Ovary (tissue), 3 donors: ENCODE measurements at regions not wholly inside any gene's neighbourhood (a gene's known extent, or its start where the extent isn't known, plus 50 kb on each side); places are given as distances from the start of the nearest gene placed in this dataset.

ENCODE experiments used
- EP300 ChIP-seq: sonication (generic); formaldehyde crosslinking; IDR thresholded peaks from one replicate; pipeline ENCODE4 v1.6.1; 2017; ENCODE audit warnings: antibody characterized with exemption
- TF ChIP-seq, protein P1 (sequence below), 3 donors: fragments of 450-650 bp in 2 of 3; fragments of 200-600 bp in 1 of 3; IDR thresholded peaks; one replicate each; pipeline versions ENCODE4 v1.5.1 to v1.8.0; 2016 to 2022; ENCODE audit warnings: antibody characterized with exemption in 3 of 3, mild to moderate bottlenecking in 1 of 3
- donor health status: DM: no; HTN: no; CAD: no.

DNA sequence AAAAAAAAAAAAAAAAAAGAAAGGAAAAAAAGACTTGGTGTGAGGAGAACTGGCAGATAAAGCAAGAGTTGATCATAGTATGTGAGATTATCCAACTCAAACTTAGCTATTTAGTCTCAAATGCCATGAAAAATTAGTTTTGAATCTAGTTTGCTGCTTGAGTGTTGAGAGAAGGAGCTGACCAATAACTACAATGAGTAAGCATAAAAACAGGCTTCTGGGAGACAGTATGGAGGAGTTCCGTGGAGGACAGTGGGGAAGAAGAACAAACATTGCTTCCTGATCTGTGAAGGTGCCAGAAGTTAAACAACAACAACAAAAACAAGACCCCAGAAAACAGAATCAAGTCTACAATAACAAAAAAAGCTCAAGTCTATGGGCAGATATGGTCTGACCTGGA, 317.1 kb upstream of the POT1 start:
- TF ChIP-seq, protein P1, sequence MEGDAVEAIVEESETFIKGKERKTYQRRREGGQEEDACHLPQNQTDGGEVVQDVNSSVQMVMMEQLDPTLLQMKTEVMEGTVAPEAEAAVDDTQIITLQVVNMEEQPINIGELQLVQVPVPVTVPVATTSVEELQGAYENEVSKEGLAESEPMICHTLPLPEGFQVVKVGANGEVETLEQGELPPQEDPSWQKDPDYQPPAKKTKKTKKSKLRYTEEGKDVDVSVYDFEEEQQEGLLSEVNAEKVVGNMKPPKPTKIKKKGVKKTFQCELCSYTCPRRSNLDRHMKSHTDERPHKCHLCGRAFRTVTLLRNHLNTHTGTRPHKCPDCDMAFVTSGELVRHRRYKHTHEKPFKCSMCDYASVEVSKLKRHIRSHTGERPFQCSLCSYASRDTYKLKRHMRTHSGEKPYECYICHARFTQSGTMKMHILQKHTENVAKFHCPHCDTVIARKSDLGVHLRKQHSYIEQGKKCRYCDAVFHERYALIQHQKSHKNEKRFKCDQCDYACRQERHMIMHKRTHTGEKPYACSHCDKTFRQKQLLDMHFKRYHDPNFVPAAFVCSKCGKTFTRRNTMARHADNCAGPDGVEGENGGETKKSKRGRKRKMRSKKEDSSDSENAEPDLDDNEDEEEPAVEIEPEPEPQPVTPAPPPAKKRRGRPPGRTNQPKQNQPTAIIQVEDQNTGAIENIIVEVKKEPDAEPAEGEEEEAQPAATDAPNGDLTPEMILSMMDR (IDR thresholded peaks at IDR 0.05), result no peak
- TF ChIP-seq EP300, result no peak
